ENCODE measurements at regions not wholly inside any gene's neighbourhood (a gene's known extent, or its start where the extent isn't known, plus 50 kb on each side); places are given as distances from the start of the nearest gene placed in this dataset.
A peak's percentile ranks its signal among the peaks of the same experiment; 100 is the strongest.
"Not testable (repeated sequence)": the region's sequence is repeated elsewhere in the genome, so short reads cannot be mapped to it uniquely, and the experiment has no call there.

GRCh38 chr12:123061441-123062205 lies 81.1 kb downstream of the ARL6IP4 start:
- no peak for DNase-seq (ENCODE audit: low spot score)

DNA sequence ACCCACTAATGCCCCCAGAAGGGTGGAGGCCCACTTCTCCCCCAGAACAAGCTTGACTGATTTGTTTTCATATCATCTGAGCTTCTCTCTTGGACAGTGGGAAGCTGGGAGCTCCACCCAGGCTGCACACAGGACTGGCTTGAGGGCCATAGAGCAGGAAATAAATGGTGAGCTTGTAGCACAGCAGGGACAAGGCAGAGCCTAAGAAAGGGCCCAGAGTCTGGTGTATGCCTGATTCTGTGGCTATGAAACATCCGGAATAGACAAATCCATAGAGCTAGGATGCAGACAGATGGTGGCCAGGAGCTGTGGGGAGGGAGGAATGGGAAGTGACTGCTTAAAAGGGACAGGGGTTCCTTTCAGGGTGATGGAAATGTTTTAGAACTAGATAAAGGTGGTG lies 79.0 kb downstream of the ARL6IP4 start:
- DNase-seq (ENCODE audit: low spot score) = peak; percentile 22

DNA sequence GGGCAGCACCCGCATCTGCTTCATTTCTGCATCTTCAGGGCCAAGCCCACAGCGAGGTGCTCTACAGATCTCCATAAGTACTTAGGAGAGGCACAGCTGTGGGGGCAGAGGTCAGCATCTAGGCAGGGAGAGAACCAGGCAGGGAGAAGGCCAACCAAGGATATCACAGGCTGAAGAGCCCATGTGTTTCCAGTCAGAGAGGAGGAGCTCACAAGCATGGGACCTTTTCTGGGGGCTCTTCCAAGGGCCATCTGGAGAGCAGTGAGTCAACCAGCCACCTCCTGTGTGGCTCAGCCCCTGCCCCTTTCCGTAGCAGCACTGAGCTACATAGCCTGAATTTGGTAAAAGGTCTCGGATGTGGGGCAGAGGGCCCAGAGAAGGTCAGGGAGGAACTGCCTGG lies 78.5 kb downstream of the ARL6IP4 start:
- peak; percentile 65 for DNase-seq (ENCODE audit: low spot score)

GRCh38 chr12:123058481-123058880 lies 78.0 kb downstream of the ARL6IP4 start:
- no peak for DNase-seq (ENCODE audit: low spot score)

DNA sequence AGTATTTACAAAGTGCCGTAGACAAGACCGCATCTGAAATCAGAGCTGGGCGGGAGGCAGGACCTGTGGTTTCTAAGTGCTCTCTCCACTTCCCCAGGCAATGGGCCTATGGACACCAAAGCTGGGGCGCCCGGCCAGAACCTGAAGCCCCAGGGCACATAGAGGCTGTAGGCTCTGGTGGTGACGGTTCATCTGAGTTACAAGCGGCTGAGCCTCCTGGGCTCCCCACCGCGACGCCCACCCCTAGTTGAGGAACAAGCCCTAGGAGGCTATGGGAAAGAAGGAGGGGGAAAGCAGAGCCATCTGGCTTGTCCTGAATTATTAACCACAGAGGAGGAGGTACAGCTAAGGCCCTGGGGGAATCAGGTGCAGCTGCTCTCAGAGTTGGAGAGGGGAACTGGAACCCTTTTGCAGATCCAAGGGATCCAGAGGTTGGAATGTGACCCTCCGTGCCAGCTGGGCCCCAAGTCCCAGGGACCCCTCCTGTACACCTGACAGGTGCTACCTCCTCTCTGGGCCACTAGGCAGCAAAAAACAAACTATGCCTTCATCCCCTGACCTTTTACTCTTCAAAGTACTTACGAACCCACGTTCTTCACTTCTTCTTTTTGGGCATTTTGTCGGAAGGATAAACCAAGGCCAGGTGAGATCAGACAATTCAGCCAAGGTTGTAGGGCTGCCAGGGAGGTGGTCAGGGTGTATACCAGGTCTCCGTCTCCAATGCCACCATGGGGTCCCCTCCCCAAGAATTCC lies 77.2 kb downstream of the ARL6IP4 start:
- DNase-seq (ENCODE audit: low spot score) = no peak

GRCh38 chr12:123056709-123057108 lies 76.2 kb downstream of the ARL6IP4 start:
- no peak for DNase-seq (ENCODE audit: low spot score)

GRCh38 chr12:123056053-123056452 lies 75.6 kb downstream of the ARL6IP4 start:
- DNase-seq (ENCODE audit: low spot score) = peak; percentile 19

GRCh38 chr12:123055281-123055766 lies 74.8 kb downstream of the ARL6IP4 start:
- DNase-seq (ENCODE audit: low spot score) = no peak

DNA sequence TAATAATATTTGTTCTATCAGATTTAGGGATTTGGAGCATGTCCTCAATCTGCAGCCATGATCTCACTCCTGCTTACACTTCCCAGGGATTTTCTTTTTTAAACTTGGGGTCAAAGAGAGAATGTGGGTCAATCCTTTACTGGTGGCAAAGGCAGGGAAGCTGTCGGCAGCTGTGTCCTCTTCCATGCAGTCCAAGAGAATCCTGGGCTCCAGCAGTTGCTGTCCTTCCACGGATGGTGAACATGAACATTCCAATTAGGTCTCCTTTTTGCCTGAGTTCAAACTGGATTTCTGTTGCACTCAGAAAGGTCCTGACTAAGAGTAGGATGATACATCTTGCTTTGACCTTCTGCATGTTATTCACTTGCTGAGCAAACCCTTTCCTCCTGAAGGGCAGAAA lies 73.9 kb downstream of the ARL6IP4 start:
- no peak for DNase-seq (ENCODE audit: low spot score)

GRCh38 chr12:123051556-123051955 lies 71.1 kb downstream of the ARL6IP4 start:
- no peak for DNase-seq (ENCODE audit: low spot score)

- no peak for DNase-seq (ENCODE audit: low spot score)
Measured at GRCh38 chr12:123050913-123051312, 70.4 kb downstream of the ARL6IP4 start.

DNA sequence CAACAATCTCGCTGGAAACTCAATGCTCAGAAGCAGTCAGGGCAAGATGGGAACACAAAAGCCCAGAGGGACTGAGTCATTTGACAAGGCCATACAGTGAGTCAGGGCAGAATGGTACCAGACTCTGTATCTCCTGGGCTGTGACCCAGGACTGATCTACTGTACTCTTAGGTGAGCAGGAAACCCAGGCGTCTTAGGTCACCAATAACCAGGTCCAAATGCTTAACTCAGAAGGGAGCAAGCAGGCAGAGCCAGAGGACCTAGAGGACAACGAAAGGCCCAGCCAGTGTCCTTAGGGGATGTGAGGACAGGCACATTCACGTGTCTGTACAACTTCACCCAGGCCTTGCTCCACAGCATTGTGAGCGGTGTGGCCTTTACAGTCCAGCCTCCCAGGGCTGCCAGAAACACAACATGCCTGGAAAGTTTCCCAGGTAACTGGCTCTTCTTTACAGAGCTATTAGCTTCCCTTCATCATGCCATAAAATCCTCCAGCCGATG lies 69.9 kb downstream of the ARL6IP4 start:
- DNase-seq (ENCODE audit: low spot score) = peak; percentile 65

DNA sequence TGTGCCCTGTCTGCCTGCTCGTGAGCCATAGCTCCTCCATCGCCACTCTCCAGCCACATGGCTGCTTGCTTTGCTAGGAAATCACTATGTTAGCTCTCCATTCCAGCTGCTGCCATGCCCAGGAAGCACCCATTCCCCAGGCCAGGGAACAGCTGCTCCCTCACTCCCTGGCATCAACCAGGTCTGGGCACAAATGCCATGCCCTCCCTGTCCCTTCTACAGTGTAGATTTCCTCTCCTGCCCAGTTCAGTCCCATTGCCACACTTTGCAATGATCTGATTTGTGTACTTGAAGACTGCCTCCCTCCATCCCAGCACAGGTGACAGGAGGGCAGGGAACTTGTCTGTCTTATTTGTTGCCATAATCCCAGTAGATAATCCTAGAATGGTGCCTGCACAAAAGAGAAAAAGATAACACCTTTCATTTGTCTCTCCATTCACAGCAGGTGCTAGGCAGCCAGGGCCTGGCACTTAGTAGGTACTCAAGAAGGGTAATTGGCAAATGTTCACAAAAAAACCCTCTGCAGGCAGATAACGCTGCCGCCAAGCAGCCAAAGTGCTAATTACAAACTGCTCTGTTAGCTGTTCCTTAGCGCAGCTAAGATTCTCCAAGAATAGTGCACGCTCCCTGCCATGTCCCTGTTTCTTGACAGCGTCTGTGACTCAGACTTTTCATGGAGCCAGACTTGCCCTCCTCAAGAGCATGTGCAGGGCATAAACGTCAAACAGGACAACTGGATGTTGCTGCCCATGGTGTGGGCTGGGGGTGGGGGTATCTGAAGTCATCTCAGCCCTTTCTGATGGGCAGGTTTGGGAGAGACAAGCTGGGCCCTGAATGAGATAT lies 69.1 kb downstream of the ARL6IP4 start:
- DNase-seq (ENCODE audit: low spot score) = peak; percentile 30

DNA sequence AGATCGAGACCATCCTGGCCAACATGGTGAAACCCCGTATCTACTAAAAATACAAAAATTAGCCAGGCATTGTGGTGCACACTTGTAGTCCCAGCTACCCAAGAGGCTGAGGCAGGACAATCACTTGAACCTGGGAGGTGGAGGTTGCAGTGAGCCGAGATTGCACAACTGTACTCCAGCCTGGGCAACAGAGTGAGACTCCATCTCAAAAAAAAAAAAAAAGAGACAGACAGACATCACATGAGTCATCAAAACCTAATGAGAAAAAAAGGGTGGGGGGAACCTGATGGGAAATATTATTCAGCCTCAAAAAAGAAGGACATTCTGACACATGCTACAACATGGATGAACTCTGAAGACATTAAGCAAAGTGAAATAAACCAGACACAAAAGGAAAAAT lies 67.4 kb downstream of the ARL6IP4 start:
- not testable (repeated sequence) for DNase-seq (ENCODE audit: low spot score)

GRCh38 chr12:123047289-123047688 lies 66.8 kb downstream of the ARL6IP4 start:
- no peak for DNase-seq (ENCODE audit: low spot score)

DNA sequence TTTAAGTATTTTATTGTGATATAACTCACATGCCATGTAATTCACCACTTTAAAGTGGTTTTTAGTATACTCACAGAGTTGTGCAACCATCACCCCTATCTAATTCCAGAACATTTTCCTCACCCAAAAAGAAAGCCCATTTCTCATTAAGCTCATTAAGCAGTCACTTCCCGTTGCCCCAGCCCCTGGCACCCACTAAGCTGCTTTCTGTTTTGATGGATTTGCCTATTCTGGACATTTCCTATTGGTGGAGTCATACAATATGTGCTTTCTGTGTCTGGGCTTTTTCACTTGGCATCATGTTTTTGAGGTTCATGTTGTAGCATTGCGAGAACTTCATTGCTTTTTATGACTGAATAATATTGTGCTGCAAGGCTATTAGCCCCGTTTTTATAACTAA lies 66.0 kb downstream of the ARL6IP4 start:
- no peak for DNase-seq (ENCODE audit: low spot score)

GRCh38 chr12:123045678-123046077 lies 65.2 kb downstream of the ARL6IP4 start:
- no peak for DNase-seq (ENCODE audit: low spot score)

DNA sequence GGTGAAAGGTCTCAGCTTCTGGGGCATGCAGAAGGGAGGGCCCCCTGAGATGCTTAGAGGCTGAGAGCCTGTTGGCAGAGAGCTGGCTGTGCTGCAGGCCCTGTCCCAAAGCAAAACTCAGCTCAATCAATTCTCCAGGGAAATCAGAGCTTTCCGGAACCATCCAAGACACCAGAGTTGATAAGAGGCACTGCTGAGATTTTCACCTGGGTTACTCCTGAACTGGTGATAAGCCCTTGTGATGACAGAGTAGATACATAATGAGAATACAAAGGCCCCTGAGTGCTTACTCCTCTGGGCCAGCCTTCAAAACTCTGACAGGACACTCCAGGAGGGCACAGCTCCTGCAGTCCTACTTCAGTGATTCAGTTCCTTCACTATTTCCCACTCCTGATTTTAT lies 63.9 kb downstream of the ARL6IP4 start:
- no peak for DNase-seq (ENCODE audit: low spot score)

DNA sequence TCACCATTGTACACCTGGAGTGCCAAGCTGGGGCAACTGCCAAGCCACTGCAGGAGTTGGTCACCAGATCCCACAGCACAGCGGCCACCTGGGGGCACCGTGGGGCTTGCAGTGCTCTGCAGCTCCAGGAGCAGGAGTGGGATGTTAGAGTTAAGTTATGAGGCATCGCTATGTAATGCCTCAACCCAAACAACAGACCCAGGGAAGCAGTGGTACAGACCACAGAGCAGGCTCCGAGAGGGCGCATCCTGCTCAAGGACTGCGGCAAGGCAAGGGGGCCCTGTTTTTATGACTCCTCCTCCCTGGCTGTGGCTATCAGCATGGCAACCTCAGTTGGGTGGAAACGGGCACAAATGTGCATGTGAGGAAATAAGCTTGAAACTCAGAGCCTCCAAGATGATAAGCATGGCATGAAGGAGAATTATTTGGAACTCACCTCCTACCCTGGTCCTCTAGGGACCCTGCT lies 63.1 kb downstream of the ARL6IP4 start:
- DNase-seq (ENCODE audit: low spot score) = peak; percentile 96

GRCh38 chr12:123042833-123043232 lies 62.4 kb downstream of the ARL6IP4 start:
- no peak for DNase-seq (ENCODE audit: low spot score)

- no peak for DNase-seq (ENCODE audit: low spot score)
Measured at GRCh38 chr12:123041811-123042655, 61.6 kb downstream of the ARL6IP4 start.

Measured in AG08395 (cell line).